ENCODE measurements at regions not wholly inside any gene's neighbourhood (a gene's known extent, or its start where the extent isn't known, plus 50 kb on each side); places are given as distances from the start of the nearest gene placed in this dataset.

- no peaks in the 10 kb centered on the region for H3K27me3 Mint-ChIP-seq (ENCODE audit: insufficient read depth, unreplicated experiment)
- POLR2A ChIA-PET = no interaction called here
- DNase-seq (ENCODE audit: unreplicated experiment) = no peak
- H3K4me1 Mint-ChIP-seq (ENCODE audit: insufficient read depth, unreplicated experiment) = no peaks in the 10 kb centered on the region
- H3K4me3 Mint-ChIP-seq (ENCODE audit: unreplicated experiment) = no peak overlapping the region
- intact Hi-C loops (cut with micrococcal nuclease) = no loop called here
- no peaks in the 10 kb centered on the region for H3K9me3 Mint-ChIP-seq (ENCODE audit: unreplicated experiment)
- no peaks in the 10 kb centered on the region for H3K36me3 Mint-ChIP-seq (ENCODE audit: insufficient read depth, unreplicated experiment)
- TF ChIP-seq, protein P1, sequence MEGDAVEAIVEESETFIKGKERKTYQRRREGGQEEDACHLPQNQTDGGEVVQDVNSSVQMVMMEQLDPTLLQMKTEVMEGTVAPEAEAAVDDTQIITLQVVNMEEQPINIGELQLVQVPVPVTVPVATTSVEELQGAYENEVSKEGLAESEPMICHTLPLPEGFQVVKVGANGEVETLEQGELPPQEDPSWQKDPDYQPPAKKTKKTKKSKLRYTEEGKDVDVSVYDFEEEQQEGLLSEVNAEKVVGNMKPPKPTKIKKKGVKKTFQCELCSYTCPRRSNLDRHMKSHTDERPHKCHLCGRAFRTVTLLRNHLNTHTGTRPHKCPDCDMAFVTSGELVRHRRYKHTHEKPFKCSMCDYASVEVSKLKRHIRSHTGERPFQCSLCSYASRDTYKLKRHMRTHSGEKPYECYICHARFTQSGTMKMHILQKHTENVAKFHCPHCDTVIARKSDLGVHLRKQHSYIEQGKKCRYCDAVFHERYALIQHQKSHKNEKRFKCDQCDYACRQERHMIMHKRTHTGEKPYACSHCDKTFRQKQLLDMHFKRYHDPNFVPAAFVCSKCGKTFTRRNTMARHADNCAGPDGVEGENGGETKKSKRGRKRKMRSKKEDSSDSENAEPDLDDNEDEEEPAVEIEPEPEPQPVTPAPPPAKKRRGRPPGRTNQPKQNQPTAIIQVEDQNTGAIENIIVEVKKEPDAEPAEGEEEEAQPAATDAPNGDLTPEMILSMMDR (IDR thresholded peaks at IDR 0.05; ENCODE audit: unreplicated experiment) = no peak
- no TSS peak for BruUV-seq (replicated peaks)
- CTCF ChIA-PET = no interaction called here
- H3K27ac Mint-ChIP-seq (ENCODE audit: low read depth, unreplicated experiment) = no peak overlapping the region
These were observed 201.4 kb downstream of the TTC6 start for GRCh38 chr14:37796703-37797416.

- Mint-ChIP-seq H3K4me1 (ENCODE audit: insufficient read depth, unreplicated experiment) (no peaks in the 10 kb centered on the region), H3K36me3 (ENCODE audit: insufficient read depth, unreplicated experiment) (no peaks in the 10 kb centered on the region), H3K9me3 (ENCODE audit: unreplicated experiment) (no peaks in the 10 kb centered on the region), H3K4me3 (ENCODE audit: unreplicated experiment) (no peak overlapping the region), H3K27me3 (ENCODE audit: insufficient read depth, unreplicated experiment) (no peaks in the 10 kb centered on the region), H3K27ac (ENCODE audit: low read depth, unreplicated experiment) (no peak overlapping the region)
- intact Hi-C loops (cut with micrococcal nuclease) = no loop called here
- TF ChIP-seq, protein P1 (IDR thresholded peaks at IDR 0.05; ENCODE audit: unreplicated experiment) = no peak
- CTCF ChIA-PET = interaction anchor here (0.6 kb wide), 1 partner anchor 88 kb away, joined by 3 read pairs; no protein-coding TSS in a partner anchor
- DNase-seq (ENCODE audit: unreplicated experiment) = no peak
- POLR2A ChIA-PET = no interaction called here
- BruUV-seq (replicated peaks) = no TSS peak
These were observed 202.2 kb downstream of the TTC6 start for GRCh38 chr14:37797675-37798074.

GRCh38 chr14:37807722-37808121, 212.3 kb downstream of the TTC6 start:
- H3K27ac Mint-ChIP-seq (ENCODE audit: low read depth, unreplicated experiment) = no peak overlapping the region
- BruUV-seq (replicated peaks) = no TSS peak

GRCh38 chr14:37810094-37810801, 214.8 kb downstream of the TTC6 start:
- Mint-ChIP-seq H3K9me3 (ENCODE audit: unreplicated experiment) (no peaks in the 10 kb centered on the region), H3K27me3 (ENCODE audit: insufficient read depth, unreplicated experiment) (no peaks in the 10 kb centered on the region), H3K27ac (ENCODE audit: low read depth, unreplicated experiment) (no peak overlapping the region), H3K36me3 (ENCODE audit: insufficient read depth, unreplicated experiment) (no peaks in the 10 kb centered on the region), H3K4me3 (ENCODE audit: unreplicated experiment) (no peak overlapping the region), H3K4me1 (ENCODE audit: insufficient read depth, unreplicated experiment) (no peaks in the 10 kb centered on the region)
- no peak for DNase-seq (ENCODE audit: unreplicated experiment)
- BruUV-seq (replicated peaks) = no TSS peak
- intact Hi-C loops (cut with micrococcal nuclease) = no loop called here
- TF ChIP-seq, protein P1 (IDR thresholded peaks at IDR 0.05; ENCODE audit: unreplicated experiment) = no peak
- CTCF ChIA-PET = interaction anchor here (0.6 to 1.1 kb wide), 3 partner anchors 42 to 913 kb away, joined by 3 read pairs; no protein-coding TSS in a partner anchor
- POLR2A ChIA-PET = no interaction called here

More at GRCh38 chr14:37807722-37808121, 212.3 kb downstream of the TTC6 start:
- H3K36me3 Mint-ChIP-seq (ENCODE audit: insufficient read depth, unreplicated experiment) = no peaks in the 10 kb centered on the region
- H3K4me1 Mint-ChIP-seq (ENCODE audit: insufficient read depth, unreplicated experiment) = no peaks in the 10 kb centered on the region
- CTCF ChIA-PET = interaction anchor here (0.7 kb wide), 1 partner anchor 98 kb away, joined by 4 read pairs; no protein-coding TSS in a partner anchor
- H3K4me3 Mint-ChIP-seq (ENCODE audit: unreplicated experiment) = no peak overlapping the region
- DNase-seq (ENCODE audit: unreplicated experiment) = no peak
- TF ChIP-seq, protein P1 (IDR thresholded peaks at IDR 0.05; ENCODE audit: unreplicated experiment) = no peak
- no peaks in the 10 kb centered on the region for H3K27me3 Mint-ChIP-seq (ENCODE audit: insufficient read depth, unreplicated experiment)
- POLR2A ChIA-PET = interaction anchor here (0.8 kb wide), 1 partner anchor 135 kb away, joined by 3 read pairs; no protein-coding TSS in a partner anchor
- intact Hi-C loops (cut with micrococcal nuclease) = no loop called here
- H3K9me3 Mint-ChIP-seq (ENCODE audit: unreplicated experiment) = no peaks in the 10 kb centered on the region
